NCI-H128 (cell line): ENCODE measurements at regions not wholly inside any gene's neighbourhood (a gene's known extent, or its start where the extent isn't known, plus 50 kb on each side); places are given as distances from the start of the nearest gene placed in this dataset.

Experiments
- DNase-seq: peaks from one replicate; lab custom pipeline; 2025; ENCODE audit not compliant: unreplicated experiment; lab: John Stamatoyannopoulos, UW

DNA sequence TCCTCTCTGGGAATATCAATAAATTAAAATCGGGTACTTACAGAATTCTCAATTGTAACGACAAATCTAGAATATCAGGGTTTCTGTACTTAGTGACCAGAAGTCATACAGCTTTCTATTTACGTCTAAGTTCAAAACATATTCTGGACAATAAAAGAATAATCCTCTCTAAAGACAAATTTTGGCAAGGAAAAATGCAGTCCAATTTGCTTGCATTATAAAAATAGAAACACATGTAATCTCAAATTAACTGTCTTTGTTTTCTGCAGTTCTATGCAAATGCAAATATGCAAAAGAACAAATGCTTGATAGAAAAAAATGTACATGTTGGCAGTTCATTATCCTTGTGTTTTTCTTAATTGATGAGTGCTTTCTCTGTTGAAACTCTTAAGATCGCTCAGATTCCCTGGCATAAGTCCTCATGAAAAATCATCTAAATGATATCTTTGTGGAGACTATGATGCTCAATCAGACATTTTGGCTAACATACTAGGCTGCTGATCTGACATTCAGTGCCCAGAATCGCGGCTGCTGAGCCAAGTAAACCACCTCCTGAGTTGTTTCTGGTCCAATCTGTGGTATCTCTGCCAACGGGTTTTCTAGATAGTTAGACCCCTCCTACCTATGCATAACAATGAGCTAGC is 990.1 kb upstream of the C9orf72 start:
- no peak for DNase-seq

GRCh38 chr9:28583832-28584231 is 1010.6 kb upstream of the C9orf72 start:
- no peak for DNase-seq

DNA sequence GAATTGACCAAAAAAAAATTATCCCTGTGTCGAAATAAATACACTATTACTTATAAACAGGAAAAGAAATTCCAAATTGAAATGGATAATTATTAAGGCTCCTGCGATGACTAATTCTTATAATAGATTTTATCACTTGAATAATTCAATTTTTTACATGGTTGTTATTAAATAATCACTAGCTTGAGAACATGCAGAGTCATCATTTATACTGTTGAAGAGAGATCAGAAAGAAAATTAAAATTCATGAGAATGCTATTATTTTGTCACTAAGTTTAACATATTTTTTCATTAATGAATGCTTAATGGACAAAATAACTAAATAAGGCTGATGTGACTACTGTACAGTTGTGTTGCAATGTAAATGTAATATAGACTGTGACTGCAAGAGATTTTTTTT is 1011.3 kb upstream of the C9orf72 start:
- no peak for DNase-seq

DNA sequence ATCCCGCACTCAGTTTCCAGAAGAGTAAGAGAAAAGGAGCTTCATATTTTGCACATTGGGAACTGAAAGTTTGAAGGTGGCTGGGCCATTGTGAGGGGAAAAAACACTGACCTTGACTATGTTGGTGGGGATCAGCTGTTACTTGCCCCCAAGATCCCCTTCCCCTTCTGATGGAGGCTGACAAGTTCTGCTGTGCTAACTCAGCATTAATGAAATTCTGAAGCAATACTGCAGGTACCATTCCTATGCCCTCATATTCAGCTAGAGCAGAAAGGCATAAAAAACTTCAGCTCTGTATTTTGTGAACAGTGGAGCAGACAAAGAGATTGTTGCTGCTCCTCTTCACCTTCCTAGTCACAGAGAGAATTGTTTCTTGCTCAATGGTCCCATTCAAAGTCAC is 1013.8 kb upstream of the C9orf72 start:
- no peak for DNase-seq

DNA sequence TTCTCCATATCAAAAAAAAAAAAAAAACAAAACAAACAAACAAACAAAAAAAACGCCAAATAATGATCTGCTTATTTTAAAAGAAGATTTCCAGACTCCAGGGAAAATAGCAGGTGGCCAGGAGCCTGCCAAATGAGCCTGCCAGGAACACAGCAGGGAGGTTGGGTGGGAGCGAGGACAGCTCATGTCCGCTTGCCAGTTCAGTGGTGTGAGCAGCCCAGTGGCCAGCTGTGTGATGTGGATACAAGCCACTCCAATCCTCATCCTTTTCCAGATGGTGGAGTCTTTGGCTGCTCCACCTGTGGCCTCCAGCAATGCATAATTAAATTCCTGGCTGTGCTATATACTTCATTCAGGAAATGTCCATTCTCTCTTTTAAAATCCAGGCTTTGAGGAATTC is 1025.1 kb upstream of the C9orf72 start:
- no peak for DNase-seq

GRCh38 chr9:28600226-28600625 is 1026.9 kb upstream of the C9orf72 start:
- no peak for DNase-seq

DNA sequence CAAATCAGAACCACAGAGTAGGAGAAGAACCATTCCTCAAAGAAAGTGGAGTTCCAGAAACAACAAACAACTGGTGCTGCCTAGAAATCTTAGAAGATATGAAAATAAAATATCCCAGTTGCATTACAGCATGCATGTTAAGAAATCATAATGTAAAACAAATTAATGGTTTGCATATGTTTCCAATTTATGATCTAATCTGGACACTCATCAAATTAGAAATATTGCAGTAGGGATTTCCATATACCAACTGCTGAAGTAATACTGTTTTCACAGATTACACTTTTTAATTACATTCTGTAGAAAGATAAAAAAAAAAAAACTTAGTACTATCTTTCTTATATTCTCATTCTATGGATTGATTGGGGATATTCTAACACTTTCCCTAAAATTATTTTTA is 1034.6 kb upstream of the C9orf72 start:
- no peak for DNase-seq

DNA sequence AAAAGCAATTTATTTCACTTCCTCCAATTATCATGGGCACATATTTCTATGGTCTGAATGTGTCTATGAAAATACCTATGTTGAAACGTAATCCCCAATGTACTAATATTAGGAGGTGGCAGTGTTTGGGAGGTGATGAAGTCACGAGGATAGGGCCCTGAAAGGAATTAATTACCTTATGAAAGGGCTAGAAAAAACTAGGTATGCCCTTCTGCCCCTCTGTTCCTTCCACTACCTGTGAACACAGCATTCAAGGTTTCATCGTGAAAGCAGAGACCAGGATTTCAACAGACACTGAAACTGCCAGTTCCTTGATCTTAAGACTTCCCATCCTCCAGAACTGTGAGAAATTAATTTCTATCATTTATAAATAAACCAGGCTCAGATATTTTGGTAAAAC is 1037.1 kb upstream of the C9orf72 start:
- DNase-seq: no peak

DNA sequence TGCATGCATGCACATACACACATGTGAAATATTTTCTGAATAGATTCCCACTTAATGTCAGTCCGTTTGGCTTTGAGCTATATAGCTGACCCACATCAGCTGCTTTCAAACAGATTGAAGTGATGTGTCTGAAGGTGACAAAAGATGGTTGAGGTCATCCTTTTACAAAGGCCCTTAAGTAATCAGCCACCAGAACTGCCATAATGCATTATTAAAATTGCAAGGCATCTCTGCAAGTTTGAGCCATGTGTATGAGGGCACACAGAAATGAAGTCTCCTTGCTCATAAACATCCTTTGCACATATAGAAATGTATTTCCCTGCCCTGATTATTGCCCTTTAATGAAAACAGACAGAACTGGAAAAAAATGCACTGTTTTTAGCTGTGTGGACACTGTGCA is 1043.0 kb upstream of the C9orf72 start:
- no peak for DNase-seq

GRCh38 chr9:28620011-28620410 is 1046.7 kb upstream of the C9orf72 start:
- DNase-seq: no peak

DNA sequence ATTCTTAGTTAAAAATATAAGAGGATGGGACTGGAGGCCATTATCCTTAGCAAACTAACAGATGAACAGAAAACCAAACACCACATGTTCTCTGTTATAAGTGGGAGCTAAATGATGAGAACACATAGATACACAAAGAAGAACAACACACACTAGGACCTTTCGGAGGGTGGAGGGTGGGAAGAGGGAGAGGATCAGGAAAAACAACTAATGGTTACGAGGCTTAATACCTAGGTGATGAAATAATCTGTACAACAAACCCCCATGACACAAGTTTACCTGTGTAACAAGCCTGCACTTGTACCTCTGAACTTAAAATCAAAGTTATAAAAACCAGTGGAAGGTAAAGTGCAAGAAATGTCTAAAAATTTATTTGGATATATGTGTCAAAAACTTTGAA is 1047.4 kb upstream of the C9orf72 start:
- no peak for DNase-seq

- DNase-seq: no peak
Measured at GRCh38 chr9:28624771-28625170, 1051.5 kb upstream of the C9orf72 start.

DNA sequence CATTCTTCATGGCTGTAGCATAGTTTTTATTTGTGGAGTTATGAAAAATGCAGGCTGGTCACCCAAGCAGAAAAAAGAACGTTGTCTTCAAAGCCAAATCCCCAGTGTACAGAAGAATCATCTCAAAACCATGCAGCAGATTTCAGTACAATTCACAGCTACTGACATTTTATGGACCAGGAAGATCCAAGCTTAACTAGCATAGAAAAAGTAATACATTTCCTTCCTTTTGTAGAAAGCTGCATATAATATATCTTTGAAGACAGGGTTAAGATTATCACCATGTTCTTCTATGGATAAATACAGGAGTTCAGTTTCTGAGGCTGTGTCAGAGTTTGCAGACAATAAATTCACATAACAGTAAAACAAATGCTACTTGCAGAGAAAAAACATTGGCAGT is 1054.8 kb upstream of the C9orf72 start:
- no peak for DNase-seq

DNA sequence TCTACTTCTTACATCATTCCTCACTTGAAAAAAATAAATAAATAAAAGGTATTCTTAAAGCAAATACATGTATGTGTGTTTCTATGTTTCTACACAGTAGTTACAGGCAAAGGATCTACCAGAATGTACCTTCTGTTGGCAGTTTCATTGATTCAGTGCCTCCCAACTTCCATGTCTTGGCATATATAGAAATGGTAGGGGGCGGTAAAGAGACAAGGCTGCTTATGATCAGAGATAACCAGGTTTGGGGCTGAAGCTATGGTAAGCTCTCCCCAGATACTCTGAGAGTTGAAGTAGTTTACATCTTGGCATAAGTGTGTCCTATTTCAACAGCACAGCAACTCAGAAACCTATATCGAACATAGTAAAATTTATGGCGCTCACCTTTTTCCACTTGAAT is 1075.4 kb upstream of the C9orf72 start:
- DNase-seq: no peak

DNA sequence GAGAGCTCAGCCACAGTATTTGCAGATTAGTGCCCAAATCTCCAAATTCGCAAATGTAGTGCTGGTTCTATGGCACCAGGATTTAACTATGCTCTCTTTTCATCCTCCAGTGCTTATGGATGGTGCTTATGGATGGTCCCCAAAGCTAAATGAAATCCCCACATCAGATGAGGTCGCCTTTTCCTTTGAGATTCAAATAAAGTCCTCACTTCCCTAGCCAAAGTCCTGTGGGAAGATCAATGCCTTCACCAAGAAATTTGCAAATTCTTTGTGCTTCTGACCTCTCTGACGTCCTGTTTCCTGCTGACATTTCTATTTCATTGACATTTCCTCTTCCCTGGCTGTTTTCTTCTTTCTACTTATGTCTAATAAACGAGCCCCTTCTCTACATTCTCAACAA is 1077.0 kb upstream of the C9orf72 start:
- no peak for DNase-seq

DNA sequence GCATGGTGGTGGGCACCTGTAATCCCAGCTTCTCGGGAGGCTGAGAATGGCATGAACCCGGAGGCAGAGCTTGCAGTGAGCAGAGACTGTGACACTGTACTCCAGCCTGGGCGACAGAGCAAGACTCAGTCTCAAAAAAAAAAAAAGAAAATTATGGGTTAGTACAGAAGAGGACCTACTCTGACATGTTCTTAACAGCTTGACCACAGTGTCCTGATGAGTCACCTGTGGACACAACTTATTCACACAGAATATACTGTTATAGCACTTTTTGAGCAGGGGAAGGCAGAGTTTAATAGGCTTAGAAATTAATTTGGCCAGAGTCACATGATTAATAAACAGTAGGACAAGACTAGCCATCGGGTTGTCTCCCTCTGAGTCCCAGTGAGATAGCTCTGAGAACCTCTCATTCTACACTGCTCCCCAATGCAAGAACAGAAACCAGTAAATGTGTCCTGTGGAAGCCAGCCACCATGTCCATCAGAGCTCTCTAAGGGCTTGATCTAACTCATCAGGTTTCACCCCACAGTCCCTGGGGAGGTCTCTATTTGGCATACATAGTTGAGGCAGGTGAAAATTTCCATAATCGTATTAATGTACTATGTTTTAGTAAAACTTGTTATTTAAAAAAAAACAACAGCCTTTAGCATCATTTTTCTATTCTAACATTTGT is 1077.9 kb upstream of the C9orf72 start:
- no peak for DNase-seq

- DNase-seq: no peak
Measured at GRCh38 chr9:28653216-28653615, 1079.9 kb upstream of the C9orf72 start.

DNA sequence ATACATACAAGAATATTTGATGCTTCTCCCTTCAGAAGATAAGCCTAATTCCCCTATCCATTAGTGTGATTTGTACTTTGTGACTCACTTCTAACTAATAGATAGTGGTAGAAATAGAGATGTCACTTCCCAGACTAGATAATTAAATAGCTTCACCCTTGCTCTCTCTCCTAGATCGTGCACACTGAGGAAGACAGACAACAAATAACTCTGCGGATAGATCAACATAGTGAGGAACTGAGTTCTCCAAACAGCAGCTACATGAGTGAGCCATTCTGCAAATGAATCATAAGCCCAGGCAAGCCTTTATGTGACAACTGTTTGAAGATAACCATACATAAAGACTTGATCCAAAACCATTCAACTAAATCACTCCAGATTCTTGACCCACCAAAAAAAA is 1083.4 kb upstream of the C9orf72 start:
- no peak for DNase-seq

GRCh38 chr9:28661853-28662252 is 1088.6 kb upstream of the C9orf72 start:
- no peak for DNase-seq

GRCh38 chr9:28662675-28663074 is 1089.4 kb upstream of the C9orf72 start:
- no peak for DNase-seq

GRCh38 chr9:28668158-28668557 is 1094.9 kb upstream of the C9orf72 start:
- no peak for DNase-seq

DNA sequence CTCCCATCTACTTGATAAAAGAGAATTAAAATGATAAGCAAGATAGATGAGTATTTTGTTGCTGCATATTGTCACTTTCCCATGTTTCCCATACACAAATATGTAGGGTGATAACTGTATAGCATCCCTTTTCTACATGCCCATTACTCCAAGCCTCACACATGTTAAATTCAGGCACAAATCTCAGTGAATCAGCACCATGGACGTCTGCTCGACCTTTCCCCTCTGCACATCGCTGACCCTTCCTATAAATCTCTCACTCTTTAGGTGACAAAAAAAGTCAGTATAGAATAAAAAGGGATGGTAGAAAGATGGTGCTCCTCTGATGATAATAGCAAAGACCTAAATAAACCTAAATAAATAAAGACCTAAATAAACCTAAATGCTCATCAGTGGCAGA is 1097.7 kb upstream of the C9orf72 start:
- DNase-seq: no peak

- DNase-seq: no peak
Measured at GRCh38 chr9:28678097-28678496, 1104.8 kb upstream of the C9orf72 start.
